Dermis microvascular lymphatic vessel endothelial cell (primary cell): ENCODE measurements at regions not wholly inside any gene's neighbourhood (a gene's known extent, or its start where the extent isn't known, plus 50 kb on each side); places are given as distances from the start of the nearest gene placed in this dataset.
A peak's percentile ranks its signal among the peaks of the same experiment; 100 is the strongest.
"Not testable (repeated sequence)": the region's sequence is repeated elsewhere in the genome, so short reads cannot be mapped to it uniquely, and the experiment has no call there.

Experiments
- DNase-seq, 2 donors: peaks; one replicate each; pipeline versions ENCODE4 v3.0.0 to v3.0.0-alpha.2; 2010; ENCODE audit warnings: low read depth in 2 of 2

GRCh38 chr11:81579339-81579738 lies 1154.3 kb downstream of the FAM181B start:
- DNase-seq, result no peak

- DNase-seq, result no peak
These were observed 1155.1 kb downstream of the FAM181B start for GRCh38 chr11:81578571-81578970.

GRCh38 chr11:81574301-81574700 lies 1159.4 kb downstream of the FAM181B start:
- no peak for DNase-seq

DNA sequence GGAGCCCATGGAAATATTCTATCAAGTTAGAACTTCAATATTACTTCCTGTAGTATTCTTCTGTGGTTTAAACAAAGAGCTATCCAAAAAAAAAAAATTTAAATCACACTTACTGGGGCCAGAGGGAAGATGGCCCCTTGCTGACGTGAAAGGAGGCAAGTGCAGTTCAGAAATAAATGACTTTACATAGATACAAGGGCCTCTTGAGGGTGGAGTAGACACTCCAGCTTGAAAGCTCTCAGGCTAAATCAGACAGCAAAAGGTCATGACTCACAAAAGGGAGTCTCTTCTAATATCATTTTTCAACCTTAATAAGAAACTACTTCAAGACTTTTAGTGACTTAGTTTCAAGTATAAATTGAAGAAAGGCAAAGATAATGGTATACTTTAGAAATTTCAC lies 1160.3 kb downstream of the FAM181B start:
- no peak for DNase-seq

GRCh38 chr11:81570669-81571068 lies 1163.0 kb downstream of the FAM181B start:
- DNase-seq, result no peak

DNA sequence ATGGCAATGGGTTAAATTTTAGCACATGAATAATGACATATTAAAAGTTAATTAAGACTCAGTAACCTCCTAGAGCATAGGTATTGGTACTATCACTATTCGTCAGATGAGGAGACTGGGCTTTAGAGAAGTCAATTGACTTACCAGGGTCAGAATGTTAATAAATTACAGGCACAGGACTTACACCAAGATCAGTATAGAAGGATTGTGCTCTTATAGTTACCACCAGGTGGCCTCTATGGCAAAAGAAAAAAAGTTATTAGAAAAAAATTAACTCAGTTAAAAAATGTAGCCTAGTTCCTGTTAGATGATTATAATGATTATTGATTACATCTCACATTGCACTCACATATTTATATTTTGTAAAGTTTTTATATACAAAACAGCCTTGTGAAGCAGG lies 1163.7 kb downstream of the FAM181B start:
- DNase-seq, result no peak

GRCh38 chr11:81568918-81569317 lies 1164.7 kb downstream of the FAM181B start:
- no peak for DNase-seq

DNA sequence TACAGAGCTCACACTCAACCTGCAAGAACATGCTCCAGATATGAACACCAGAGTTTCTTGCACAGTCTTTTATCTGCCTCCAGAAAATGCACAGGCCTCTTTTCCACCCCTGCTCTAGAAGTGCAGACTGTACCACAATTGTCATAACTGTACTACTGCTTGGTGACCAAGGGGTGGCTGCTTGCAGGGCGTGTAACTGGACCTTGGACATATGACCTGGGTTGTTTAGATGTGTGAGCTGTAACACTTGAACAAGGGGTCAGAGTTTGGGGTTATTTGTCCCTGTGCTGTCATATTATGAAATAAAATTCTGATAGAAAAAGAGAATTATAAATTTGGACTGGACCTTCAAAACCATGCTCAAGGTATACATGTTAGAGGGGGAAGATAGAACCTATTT lies 1185.5 kb downstream of the FAM181B start:
- DNase-seq, result no peak

GRCh38 chr11:81539806-81540205 lies 1193.9 kb downstream of the FAM181B start:
- DNase-seq, result not testable (repeated sequence)

GRCh38 chr11:81515566-81515965 lies 1218.1 kb downstream of the FAM181B start:
- no peak for DNase-seq

- peak; percentile 2 to 24 for DNase-seq
These were observed 1236.4 kb downstream of the FAM181B start for GRCh38 chr11:81497202-81497804.

GRCh38 chr11:81496601-81497000 lies 1237.1 kb downstream of the FAM181B start:
- DNase-seq, result no peak

GRCh38 chr11:81495699-81496292 lies 1237.9 kb downstream of the FAM181B start:
- DNase-seq, result no peak

GRCh38 chr11:81494431-81494830 lies 1239.2 kb downstream of the FAM181B start:
- no peak for DNase-seq

GRCh38 chr11:81492923-81493445 lies 1240.7 kb downstream of the FAM181B start:
- DNase-seq, result no peak

GRCh38 chr11:81487109-81487508 lies 1246.6 kb downstream of the FAM181B start:
- no peak for DNase-seq

GRCh38 chr11:81484196-81484595 lies 1249.5 kb downstream of the FAM181B start:
- DNase-seq, result no peak

- no peak for DNase-seq
These were observed 1256.4 kb downstream of the FAM181B start for GRCh38 chr11:81477277-81477676.

- no peak for DNase-seq
These were observed 1257.3 kb downstream of the FAM181B start for GRCh38 chr11:81476345-81476744.

- no peak for DNase-seq
These were observed 1261.0 kb downstream of the FAM181B start for GRCh38 chr11:81472646-81473045.

DNA sequence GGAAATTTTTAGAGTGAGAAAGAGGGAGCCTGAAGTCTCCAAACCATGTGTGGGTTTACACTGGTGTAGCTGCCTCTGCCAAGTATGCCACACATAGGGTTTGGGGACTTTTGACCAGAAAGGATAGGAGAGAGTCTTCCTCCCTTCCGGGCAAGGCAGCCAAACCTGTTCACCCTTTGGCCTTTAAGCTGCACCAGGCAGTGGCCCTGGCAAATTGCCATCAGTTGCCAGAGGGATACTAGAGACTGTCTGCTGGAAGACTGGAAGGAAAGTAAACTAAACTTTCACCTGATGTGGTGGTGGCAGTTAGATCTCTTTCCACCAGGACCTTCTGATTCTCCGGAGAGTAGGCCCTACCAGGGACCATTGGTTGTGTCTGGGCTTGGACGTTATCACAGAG lies 1263.2 kb downstream of the FAM181B start:
- DNase-seq, result no peak

- no peak for DNase-seq
These were observed 1273.8 kb downstream of the FAM181B start for GRCh38 chr11:81459766-81460306.

DNA sequence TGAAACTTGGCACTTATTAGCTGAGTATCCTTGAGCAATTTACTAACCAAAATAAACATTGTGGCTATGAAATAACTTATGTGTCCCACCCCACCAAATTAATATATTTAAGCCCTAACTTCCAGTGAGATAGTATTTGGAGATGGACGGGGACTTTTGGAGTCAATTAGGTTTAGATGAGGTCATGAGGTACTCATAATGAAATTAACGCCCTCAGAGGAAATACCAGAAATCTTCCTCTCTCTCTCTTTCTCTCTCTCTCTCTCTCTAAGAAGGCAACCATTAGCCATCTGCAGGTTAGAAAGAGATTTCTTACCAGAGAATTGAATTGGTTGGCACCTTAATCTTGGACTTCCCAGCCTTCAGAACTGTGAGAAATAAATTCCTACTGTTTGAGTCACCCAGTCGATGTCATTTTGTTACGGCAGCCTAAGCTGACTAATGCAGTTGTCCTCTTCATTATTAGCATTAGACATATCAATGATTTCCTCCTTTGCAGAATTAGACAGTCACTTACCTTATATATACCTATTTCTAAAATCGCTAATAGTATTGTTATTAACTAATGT lies 1284.0 kb downstream of the FAM181B start:
- DNase-seq, result no peak
